IPS-18a (cell line): ENCODE measurements at regions not wholly inside any gene's neighbourhood (a gene's known extent, or its start where the extent isn't known, plus 50 kb on each side); places are given as distances from the start of the nearest gene placed in this dataset.

ENCODE experiments used
- H3K27ac ChIP-seq: one replicate; pipeline ENCODE4 v1.5.1; 2013; ENCODE audit warnings: low read length
- H3K27me3 ChIP-seq: one replicate; pipeline ENCODE4 v1.6.1; 2013; ENCODE audit warnings: mild to moderate bottlenecking, low read length; ENCODE audit not compliant: control insufficient read depth, insufficient read depth
- H3K36me3 ChIP-seq: one replicate; pipeline ENCODE4 v1.6.1; 2013; ENCODE audit warnings: low read depth, low read length; ENCODE audit not compliant: control insufficient read depth
- H3K4me1 ChIP-seq: one replicate; pipeline ENCODE4 v1.6.1; 2013; ENCODE audit warnings: low read depth, low read length; ENCODE audit not compliant: control insufficient read depth
- H3K4me3 ChIP-seq: one replicate; pipeline ENCODE4 v1.5.1; 2013; ENCODE audit warnings: low read length
- H3K9ac ChIP-seq: one replicate; pipeline ENCODE4 v1.6.1; 2013; ENCODE audit warnings: mild to moderate bottlenecking, low read length, moderate library complexity
- H3K9me3 ChIP-seq: one replicate; pipeline ENCODE4 v1.6.1; 2013; ENCODE audit warnings: low read depth, low read length; ENCODE audit not compliant: control insufficient read depth

GRCh38 chr16:79543219-79543618 lies 57.3 kb downstream of the MAF start:
- Histone ChIP-seq H3K36me3 (no peaks in the 10 kb centered on the region), H3K9ac (no peak overlapping the region), H3K27ac (no peak overlapping the region), H3K4me1 (no peaks in the 10 kb centered on the region), H3K4me3 (no peak overlapping the region), H3K27me3 (no peaks in the 10 kb centered on the region), H3K9me3 (no peaks in the 10 kb centered on the region)

- H3K4me1 ChIP-seq: no peaks in the 10 kb centered on the region
- no peak overlapping the region for H3K27ac ChIP-seq
- H3K4me3 ChIP-seq: no peak overlapping the region
- no peaks in the 10 kb centered on the region for H3K27me3 ChIP-seq
- H3K9me3 ChIP-seq: no peaks in the 10 kb centered on the region
- no peaks in the 10 kb centered on the region for H3K36me3 ChIP-seq
- H3K9ac ChIP-seq: no peak overlapping the region
These were observed 58.2 kb downstream of the MAF start for GRCh38 chr16:79542237-79542774.

- no peak overlapping the region for H3K4me3 ChIP-seq
- H3K27me3 ChIP-seq: no peaks in the 10 kb centered on the region
- no peak overlapping the region for H3K27ac ChIP-seq
- no peaks in the 10 kb centered on the region for H3K36me3 ChIP-seq
- no peaks in the 10 kb centered on the region for H3K9me3 ChIP-seq
- H3K9ac ChIP-seq: no peak overlapping the region
- H3K4me1 ChIP-seq: no peaks in the 10 kb centered on the region
These were observed 59.5 kb downstream of the MAF start for GRCh38 chr16:79540825-79541595.

- no peak overlapping the region for H3K4me3 ChIP-seq
- no peaks in the 10 kb centered on the region for H3K9me3 ChIP-seq
- H3K4me1 ChIP-seq: no peaks in the 10 kb centered on the region
- no peaks in the 10 kb centered on the region for H3K27me3 ChIP-seq
- no peaks in the 10 kb centered on the region for H3K36me3 ChIP-seq
- H3K9ac ChIP-seq: no peak overlapping the region
- H3K27ac ChIP-seq: no peak overlapping the region
These were observed 63.0 kb downstream of the MAF start for GRCh38 chr16:79537584-79537983.

- H3K4me1 ChIP-seq: no peaks in the 10 kb centered on the region
These were observed 63.6 kb downstream of the MAF start for GRCh38 chr16:79536958-79537357.

GRCh38 chr16:79535130-79535529 lies 65.4 kb downstream of the MAF start:
- Histone ChIP-seq H3K27me3 (no peaks in the 10 kb centered on the region), H3K9ac (no peak overlapping the region), H3K27ac (no peak overlapping the region), H3K4me3 (no peak overlapping the region), H3K36me3 (no peaks in the 10 kb centered on the region), H3K4me1 (no peaks in the 10 kb centered on the region), H3K9me3 (no peaks in the 10 kb centered on the region)

More at GRCh38 chr16:79536958-79537357, 63.6 kb downstream of the MAF start:
- no peaks in the 10 kb centered on the region for H3K36me3 ChIP-seq
- H3K9ac ChIP-seq: no peak overlapping the region
- H3K4me3 ChIP-seq: no peak overlapping the region
- H3K27me3 ChIP-seq: no peaks in the 10 kb centered on the region
- no peak overlapping the region for H3K27ac ChIP-seq
- H3K9me3 ChIP-seq: no peaks in the 10 kb centered on the region

GRCh38 chr16:79534143-79534542 lies 66.4 kb downstream of the MAF start:
- H3K27me3 ChIP-seq: no peaks in the 10 kb centered on the region
- H3K4me1 ChIP-seq: no peaks in the 10 kb centered on the region
- no peak overlapping the region for H3K4me3 ChIP-seq
- no peaks in the 10 kb centered on the region for H3K36me3 ChIP-seq
- H3K27ac ChIP-seq: no peak overlapping the region
- H3K9me3 ChIP-seq: no peaks in the 10 kb centered on the region
- H3K9ac ChIP-seq: no peak overlapping the region

- no peak overlapping the region for H3K27ac ChIP-seq
- H3K9ac ChIP-seq: no peak overlapping the region
- H3K4me1 ChIP-seq: no peaks in the 10 kb centered on the region
- H3K9me3 ChIP-seq: no peaks in the 10 kb centered on the region
- no peaks in the 10 kb centered on the region for H3K27me3 ChIP-seq
- H3K4me3 ChIP-seq: no peak overlapping the region
- no peaks in the 10 kb centered on the region for H3K36me3 ChIP-seq
These were observed 67.2 kb downstream of the MAF start for GRCh38 chr16:79533292-79533691.

- no peak overlapping the region for H3K9ac ChIP-seq
- no peak overlapping the region for H3K27ac ChIP-seq
- H3K4me1 ChIP-seq: no peaks in the 10 kb centered on the region
- H3K9me3 ChIP-seq: no peaks in the 10 kb centered on the region
- no peaks in the 10 kb centered on the region for H3K27me3 ChIP-seq
- H3K4me3 ChIP-seq: no peak overlapping the region
- H3K36me3 ChIP-seq: no peaks in the 10 kb centered on the region
These were observed 67.8 kb downstream of the MAF start for GRCh38 chr16:79532785-79533184.

- Histone ChIP-seq H3K9me3 (no peaks in the 10 kb centered on the region), H3K4me1 (no peaks in the 10 kb centered on the region), H3K4me3 (no peak overlapping the region), H3K27me3 (no peaks in the 10 kb centered on the region), H3K27ac (no peak overlapping the region), H3K36me3 (no peaks in the 10 kb centered on the region), H3K9ac (no peak overlapping the region)
These were observed 68.3 kb downstream of the MAF start for GRCh38 chr16:79532273-79532672.

GRCh38 chr16:79528338-79528737 lies 72.2 kb downstream of the MAF start:
- Histone ChIP-seq H3K36me3 (no peaks in the 10 kb centered on the region), H3K27ac (no peak overlapping the region), H3K4me1 (no peaks in the 10 kb centered on the region), H3K9me3 (no peaks in the 10 kb centered on the region), H3K27me3 (peaks cover 5% of the 10 kb centered on the region), H3K4me3 (no peak overlapping the region), H3K9ac (no peak overlapping the region)

- no peak overlapping the region for H3K27ac ChIP-seq
- H3K9ac ChIP-seq: no peak overlapping the region
- no peaks in the 10 kb centered on the region for H3K36me3 ChIP-seq
- peaks cover 5% of the 10 kb centered on the region for H3K27me3 ChIP-seq
- H3K4me1 ChIP-seq: no peaks in the 10 kb centered on the region
- no peaks in the 10 kb centered on the region for H3K9me3 ChIP-seq
- no peak overlapping the region for H3K4me3 ChIP-seq
These were observed 76.6 kb downstream of the MAF start for GRCh38 chr16:79523971-79524370.
